Astrocyte (in vitro differentiated cells and primary cell): ENCODE measurements at regions not wholly inside any gene's neighbourhood (a gene's known extent, or its start where the extent isn't known, plus 50 kb on each side); places are given as distances from the start of the nearest gene placed in this dataset.

Experiments used
- CTCF ChIP-seq: IDR thresholded peaks from 2 replicates; pipeline ENCODE4 v1.5.1; 2011; ENCODE audit warnings: low read depth, mild to moderate bottlenecking, inconsistent platforms, low read length, moderate library complexity; ENCODE audit not compliant: insufficient read depth
- EZH2 ChIP-seq: IDR thresholded peaks from 2 replicates; pipeline ENCODE4 v1.6.1; 2012; ENCODE audit warnings: mild to moderate bottlenecking, low read length, inconsistent platforms; ENCODE audit not compliant: insufficient read depth

- TF ChIP-seq CTCF (no peak), EZH2 (no peak)
Measured at GRCh38 chr20:22680031-22680740, 95.8 kb upstream of the FOXA2 start.
